GM18505 (cell line): ENCODE measurements at regions not wholly inside any gene's neighbourhood (a gene's known extent, or its start where the extent isn't known, plus 50 kb on each side); places are given as distances from the start of the nearest gene placed in this dataset.

Experiments
- ATAC-seq: cut with Tn5 transposase; IDR thresholded peaks from one replicate; pipeline ENCODE4 v1.9.1; 2021; ENCODE audit not compliant: unreplicated experiment
- POLR2A ChIP-seq: IDR thresholded peaks from 4 replicates; pipeline ENCODE4 v1.6.1; 2011; ENCODE audit warnings: borderline replicate concordance; ENCODE audit not compliant: insufficient read depth, insufficient read length; ENCODE audit errors: extremely low read depth

DNA sequence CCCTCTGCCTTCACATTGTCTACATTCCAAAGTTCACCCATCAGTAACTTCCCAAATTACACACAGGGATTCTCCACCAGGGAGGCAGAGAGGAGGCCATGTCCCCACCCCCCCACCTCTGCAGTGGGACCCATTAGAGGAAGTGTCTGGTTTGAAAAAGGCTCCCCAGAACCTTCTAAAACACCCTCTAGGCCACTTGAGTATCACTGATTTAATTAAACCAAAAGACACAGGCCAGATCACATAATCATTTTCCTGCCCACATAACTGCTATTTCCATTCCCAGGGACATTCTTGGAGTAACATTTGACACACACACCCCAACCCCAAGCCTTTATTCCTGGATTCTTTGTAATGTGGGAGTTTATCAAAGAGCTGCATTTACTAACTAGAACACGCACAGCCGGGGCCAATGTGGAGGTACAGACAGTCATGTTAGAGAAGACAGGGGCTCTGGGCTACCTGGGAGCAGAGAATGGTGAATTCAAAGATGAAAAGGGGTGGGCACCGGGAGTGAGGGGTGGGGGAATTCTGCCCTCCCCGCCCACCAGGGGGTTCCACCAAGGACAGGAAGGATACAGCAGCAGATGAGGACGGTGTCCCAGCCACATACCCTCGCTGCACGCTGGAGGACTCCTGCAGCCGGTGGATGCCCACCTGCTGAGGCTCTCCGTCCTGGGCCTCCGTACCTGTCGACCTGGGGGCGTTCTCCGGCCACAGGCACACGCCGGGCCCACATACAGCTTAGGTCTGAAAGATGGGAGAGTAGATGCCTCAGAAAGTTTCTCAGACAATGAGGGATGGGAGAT lies 201.4 kb upstream of the CTNNB1 start:
- ATAC-seq, result no peak
- no peak for TF ChIP-seq POLR2A

DNA sequence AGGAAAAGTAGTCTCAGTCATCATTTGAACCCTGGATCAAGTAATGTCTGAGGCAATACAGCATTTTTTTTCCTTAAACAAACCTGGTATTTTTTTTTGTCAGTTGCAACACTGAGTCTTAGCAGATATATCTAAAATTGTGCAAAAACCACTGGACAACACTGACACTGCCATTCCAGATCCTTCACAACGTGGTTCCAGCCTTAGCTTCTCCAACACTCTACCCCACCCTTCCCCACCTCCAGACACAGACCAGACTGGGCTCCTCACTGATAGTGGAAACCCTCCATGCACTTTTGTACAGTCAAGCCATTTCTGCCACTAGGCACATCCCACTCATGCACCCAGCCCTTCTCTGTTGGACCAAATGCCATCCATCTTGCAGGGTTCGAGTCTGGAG lies 199.6 kb upstream of the CTNNB1 start:
- TF ChIP-seq POLR2A, result no peak
- no peak for ATAC-seq

DNA sequence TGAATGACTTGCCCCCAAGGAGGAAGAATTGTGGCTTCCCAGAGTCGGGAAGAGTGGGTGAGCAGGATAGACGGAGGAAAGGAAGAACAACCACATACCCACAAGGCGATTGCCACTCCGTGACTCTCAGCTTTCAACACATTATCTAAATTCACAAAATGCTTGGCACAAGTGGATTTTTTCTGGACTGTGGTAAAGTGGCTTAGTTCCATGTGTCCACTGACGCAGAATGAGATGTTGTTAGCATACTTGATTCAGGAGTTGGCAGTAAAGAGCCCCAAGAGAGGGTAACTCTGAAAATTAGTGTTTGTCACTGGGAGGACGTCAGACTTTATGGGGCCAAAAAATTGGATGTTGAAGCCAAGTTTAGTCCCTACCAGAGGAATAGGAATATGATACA lies 198.8 kb upstream of the CTNNB1 start:
- no peak for ATAC-seq
- no peak for TF ChIP-seq POLR2A

DNA sequence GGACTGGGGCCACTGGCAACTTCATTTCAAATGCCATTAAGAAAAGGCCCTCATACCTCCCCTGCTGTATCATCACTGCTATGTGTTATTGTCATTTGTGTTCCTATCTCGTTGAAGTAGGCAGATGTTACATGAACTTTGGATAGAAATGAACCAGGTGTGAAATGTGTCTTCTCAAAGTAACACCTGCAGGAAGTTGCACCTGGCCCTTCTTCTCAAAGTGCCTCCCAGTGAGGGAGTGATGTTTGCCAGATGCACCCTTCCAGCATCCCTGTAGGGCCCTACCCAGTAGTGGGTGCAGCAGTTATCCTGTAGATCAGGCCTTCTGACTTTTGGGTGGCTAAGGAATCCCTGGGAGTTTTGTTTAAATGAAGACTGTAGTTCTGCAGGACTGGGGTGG lies 197.7 kb upstream of the CTNNB1 start:
- ATAC-seq, result no peak
- TF ChIP-seq POLR2A, result no peak

DNA sequence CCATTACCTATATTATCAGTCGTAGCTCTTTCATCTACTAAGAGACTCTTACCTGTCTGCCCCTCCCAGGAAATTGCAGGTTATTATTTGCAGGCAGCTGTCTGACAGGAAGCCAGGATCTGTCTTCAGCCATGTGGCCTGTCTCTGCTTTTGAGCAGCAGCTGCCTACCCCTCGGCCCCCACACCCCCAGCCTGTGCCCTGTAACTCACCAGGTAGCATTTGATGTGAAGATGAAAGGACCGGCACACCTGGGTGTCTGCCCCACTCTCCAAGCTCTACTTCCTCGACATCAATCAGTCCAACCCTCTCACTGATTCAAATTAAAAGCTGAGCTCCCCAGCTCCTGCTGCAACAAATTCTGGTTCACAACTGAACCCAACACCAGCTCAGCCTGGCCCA lies 197.2 kb upstream of the CTNNB1 start:
- no peak for TF ChIP-seq POLR2A
- no peak for ATAC-seq

DNA sequence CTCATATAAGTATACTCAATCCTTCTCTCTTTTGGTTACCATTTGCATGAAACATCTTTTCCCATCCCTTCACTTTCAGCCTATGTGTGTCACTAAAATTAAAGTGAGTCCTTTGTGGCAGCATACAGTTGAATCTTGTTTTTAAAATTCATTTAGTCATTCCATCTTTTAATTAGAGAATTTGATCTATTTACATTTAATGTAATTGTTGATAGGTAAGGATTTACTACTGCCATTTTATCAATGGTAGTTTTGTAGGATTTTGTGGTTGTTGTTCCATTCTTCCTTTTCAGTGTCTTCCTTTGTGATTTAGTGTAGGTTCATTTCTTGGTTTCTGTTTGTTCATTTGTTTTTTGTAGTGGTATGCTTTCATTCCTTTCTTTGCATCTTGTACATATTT lies 191.9 kb upstream of the CTNNB1 start:
- no peak for ATAC-seq
- TF ChIP-seq POLR2A, result no peak

DNA sequence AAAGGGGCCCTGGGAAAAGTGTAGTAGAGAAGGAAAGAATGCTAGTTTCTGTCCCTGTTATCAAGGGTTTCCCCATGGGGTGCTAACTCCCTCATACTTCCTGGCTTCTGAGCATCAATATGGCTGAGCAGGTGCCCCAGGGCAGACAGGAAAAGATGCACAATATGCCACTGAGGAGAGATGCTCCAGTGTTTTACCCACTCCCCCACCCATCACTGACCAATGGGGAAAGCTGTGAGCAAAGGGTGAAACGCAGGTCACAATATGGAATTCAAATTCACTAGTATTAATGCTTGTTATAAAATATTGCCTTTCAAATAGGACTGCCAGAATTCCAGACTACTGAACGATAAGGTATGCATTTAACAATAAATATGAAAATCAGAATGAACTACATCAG lies 187.5 kb upstream of the CTNNB1 start:
- no peak for TF ChIP-seq POLR2A
- no peak for ATAC-seq

DNA sequence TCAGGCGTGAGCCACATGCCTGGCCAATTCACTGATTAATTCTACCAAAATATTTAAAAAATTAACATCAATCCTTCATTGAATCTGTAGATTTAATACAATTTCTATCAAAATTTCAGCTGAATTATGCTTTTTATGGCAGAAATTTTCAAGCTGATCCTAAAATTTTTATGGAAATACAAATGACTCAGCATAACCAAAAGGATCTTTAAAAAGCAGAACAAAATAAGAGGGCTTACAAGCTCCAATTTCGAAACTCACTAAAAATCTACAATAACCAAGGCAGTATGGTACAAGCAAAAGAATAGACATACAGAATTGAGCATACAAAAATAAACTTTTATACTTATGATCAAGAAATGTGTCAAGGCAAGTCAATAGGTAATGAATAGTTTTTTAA lies 180.4 kb upstream of the CTNNB1 start:
- no peak for TF ChIP-seq POLR2A
- no peak for ATAC-seq

DNA sequence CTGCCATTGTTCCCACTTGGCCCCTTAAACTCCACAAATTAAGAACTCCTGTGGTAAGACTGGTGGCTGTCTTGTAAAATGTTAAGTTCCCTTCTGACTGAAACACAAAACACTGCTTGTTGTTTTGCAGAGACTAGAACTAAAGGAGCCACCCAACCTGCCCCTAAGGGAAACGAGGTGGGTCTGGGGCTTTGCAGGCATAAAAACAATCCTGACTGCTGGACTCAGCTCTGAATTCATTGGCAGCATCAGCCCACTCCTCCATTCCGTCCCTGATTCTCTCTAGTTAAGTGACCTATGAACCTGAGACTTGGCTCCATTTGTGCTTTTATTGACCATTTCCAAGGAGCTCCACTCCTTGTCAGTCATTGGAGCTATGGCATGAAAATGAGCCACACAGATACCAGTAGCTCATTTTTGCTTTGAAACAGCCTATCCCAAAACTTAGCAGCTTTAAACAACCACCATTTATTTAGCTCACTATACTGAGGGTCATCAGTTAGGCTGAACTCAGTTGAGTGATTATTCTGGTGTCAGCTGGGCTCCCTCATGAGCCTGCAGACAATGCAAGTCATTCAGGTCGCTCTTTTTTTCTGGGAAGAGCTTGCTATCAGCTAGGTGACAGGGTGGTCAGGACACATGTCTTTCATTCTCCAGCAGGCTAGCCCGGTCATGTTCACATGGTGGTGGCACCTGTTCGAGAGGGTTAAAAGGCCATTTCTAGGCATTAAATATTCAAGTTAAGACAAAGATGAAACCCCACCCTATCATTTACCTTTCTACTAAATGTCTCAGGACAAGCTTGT lies 175.1 kb upstream of the CTNNB1 start:
- no peak for TF ChIP-seq POLR2A
- ATAC-seq, result no peak

DNA sequence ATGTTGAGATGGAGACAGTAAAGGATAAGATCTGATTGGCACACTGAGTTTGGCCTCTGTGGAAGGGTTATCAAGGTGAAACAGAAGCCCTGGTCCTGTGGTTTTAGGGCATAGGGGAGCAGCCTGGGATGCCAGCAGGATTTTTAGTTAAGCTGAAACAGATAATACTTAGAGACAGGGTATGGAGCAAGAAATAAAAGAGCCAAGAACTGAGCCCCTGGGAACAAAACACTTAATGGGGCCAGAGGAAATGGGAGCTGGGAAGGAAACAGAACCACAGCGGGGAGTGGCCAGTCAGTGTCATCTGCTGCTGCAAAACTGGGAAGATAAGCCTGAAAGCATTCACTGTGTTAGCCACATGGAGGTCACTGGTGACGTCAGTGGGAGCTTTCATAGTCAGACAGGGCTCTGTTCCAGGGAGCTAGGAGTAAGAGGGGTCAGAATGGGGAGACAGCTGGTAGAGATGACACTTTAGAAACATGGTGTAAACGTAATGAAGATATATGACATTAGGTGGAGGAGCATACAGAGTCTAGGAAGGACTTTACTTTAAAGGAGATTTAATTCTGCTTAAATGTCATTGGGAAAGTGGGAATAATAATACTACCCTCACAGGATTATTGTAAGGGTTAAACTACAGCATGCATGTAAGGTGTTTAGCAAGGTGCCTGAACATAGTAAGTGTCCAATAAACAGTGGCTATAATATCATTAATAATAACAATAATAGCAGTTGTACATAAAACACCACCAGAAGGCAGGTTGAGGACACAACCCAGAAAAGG lies 172.7 kb upstream of the CTNNB1 start:
- TF ChIP-seq POLR2A, result no peak
- ATAC-seq, result no peak

DNA sequence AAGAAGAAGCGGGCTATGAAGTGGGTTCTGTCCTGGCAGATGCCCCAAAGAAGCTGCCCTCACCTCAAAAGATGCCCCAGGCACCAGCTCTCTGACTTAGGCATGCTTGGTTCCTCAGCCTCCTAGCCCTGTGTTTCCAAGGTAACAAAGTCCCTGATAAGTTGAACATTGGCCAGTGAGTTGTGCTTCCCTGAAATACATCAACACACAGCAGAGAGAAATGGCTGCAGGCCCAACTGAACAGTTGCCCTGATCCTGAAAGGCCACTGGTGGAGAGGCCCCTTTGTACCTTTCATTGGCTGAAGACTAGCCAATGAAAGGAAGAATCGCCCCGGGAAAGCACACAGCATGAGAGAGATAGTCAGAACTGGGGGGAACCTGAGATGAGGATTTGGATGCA lies 169.9 kb upstream of the CTNNB1 start:
- TF ChIP-seq POLR2A, result no peak
- ATAC-seq, result no peak

DNA sequence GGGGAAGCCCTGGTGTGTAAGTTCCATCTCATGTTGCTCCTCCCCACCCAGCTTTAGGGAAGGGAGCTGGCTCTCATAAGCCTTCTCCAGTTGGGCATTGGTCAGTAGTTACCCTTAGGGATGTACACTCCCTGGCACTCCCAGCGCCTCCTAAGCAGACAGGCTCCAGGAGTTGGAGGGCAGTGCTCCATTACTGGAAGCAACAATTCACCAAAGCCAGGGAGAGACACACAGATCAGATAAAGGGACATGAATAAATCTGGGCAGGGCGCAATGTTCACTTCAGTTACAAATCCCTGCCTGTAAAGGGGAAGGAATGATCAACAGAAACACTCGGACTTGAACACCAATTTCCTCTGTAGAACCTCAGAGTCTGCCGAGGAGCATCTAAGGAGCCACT lies 169.1 kb upstream of the CTNNB1 start:
- TF ChIP-seq POLR2A, result no peak
- no peak for ATAC-seq

DNA sequence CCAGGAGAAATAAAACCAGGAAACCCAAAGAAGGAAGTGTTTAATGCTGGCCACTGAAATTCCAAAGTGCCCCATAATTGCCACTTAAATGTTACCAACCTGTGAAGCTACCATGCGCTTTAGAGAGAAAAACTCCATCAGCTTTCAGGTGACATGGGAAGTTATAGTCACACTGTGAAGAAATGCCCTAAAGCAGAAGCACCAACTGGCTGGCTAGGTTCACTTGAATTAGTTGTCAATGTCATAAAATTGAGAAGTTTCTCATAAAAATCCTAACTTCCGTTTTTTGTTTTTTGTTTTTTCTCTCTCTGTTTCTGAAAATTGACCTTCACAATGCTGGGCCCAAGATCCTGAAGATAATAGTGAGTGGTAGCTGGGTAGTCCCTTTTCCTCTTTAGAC lies 167.9 kb upstream of the CTNNB1 start:
- no peak for ATAC-seq
- no peak for TF ChIP-seq POLR2A
